ENCODE measurements at regions not wholly inside any gene's neighbourhood (a gene's known extent, or its start where the extent isn't known, plus 50 kb on each side); places are given as distances from the start of the nearest gene placed in this dataset.

DNA sequence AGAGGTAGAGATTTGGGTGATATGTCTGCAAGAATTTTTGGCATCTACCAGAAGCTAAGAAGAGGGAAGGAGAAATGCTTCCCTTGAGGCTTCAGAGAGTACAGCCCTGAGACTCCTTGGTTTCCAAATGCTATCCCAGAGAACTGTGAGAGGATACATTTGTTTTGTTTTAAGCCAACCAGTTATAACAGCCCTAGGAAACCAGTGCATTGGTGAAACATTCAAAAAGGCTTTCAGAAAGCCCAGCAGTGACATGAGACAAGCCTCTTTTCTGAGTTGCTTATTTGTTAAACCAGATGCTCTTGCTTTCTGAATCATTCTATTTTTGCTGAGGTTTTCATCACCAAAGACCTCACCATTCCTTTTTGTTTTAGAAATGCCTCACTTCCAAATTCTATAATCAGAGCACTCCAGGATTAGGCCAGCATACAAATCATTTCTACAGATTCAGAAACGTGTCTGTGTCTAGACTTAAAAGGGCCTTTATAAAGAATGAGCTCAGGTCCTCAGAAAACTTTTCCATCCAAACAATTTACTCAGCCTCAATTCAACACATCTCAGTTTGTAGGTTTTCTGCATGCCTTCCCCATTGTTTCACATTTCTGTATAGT, 1617.8 kb upstream of the FLRT2 start:
- no peaks in the 10 kb centered on the region for H3K27me3 ChIP-seq (ENCODE audit: control insufficient read depth, insufficient read depth, low read length)
- TF ChIP-seq TCF7L2 (IDR thresholded peaks at IDR 0.05; ENCODE audit: low read depth, low read length), result no peak
- TF ChIP-seq, protein P1, sequence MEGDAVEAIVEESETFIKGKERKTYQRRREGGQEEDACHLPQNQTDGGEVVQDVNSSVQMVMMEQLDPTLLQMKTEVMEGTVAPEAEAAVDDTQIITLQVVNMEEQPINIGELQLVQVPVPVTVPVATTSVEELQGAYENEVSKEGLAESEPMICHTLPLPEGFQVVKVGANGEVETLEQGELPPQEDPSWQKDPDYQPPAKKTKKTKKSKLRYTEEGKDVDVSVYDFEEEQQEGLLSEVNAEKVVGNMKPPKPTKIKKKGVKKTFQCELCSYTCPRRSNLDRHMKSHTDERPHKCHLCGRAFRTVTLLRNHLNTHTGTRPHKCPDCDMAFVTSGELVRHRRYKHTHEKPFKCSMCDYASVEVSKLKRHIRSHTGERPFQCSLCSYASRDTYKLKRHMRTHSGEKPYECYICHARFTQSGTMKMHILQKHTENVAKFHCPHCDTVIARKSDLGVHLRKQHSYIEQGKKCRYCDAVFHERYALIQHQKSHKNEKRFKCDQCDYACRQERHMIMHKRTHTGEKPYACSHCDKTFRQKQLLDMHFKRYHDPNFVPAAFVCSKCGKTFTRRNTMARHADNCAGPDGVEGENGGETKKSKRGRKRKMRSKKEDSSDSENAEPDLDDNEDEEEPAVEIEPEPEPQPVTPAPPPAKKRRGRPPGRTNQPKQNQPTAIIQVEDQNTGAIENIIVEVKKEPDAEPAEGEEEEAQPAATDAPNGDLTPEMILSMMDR (IDR thresholded peaks at IDR 0.05), result no peak
- TF ChIP-seq POLR2AphosphoS5 (IDR thresholded peaks at IDR 0.05; ENCODE audit: low read depth, low read length), result no peak
- TF ChIP-seq SIN3A (IDR thresholded peaks at IDR 0.05; ENCODE audit: borderline replicate concordance, insufficient read depth, low read depth, low read length), result no peak
- TF ChIP-seq, protein P2, sequence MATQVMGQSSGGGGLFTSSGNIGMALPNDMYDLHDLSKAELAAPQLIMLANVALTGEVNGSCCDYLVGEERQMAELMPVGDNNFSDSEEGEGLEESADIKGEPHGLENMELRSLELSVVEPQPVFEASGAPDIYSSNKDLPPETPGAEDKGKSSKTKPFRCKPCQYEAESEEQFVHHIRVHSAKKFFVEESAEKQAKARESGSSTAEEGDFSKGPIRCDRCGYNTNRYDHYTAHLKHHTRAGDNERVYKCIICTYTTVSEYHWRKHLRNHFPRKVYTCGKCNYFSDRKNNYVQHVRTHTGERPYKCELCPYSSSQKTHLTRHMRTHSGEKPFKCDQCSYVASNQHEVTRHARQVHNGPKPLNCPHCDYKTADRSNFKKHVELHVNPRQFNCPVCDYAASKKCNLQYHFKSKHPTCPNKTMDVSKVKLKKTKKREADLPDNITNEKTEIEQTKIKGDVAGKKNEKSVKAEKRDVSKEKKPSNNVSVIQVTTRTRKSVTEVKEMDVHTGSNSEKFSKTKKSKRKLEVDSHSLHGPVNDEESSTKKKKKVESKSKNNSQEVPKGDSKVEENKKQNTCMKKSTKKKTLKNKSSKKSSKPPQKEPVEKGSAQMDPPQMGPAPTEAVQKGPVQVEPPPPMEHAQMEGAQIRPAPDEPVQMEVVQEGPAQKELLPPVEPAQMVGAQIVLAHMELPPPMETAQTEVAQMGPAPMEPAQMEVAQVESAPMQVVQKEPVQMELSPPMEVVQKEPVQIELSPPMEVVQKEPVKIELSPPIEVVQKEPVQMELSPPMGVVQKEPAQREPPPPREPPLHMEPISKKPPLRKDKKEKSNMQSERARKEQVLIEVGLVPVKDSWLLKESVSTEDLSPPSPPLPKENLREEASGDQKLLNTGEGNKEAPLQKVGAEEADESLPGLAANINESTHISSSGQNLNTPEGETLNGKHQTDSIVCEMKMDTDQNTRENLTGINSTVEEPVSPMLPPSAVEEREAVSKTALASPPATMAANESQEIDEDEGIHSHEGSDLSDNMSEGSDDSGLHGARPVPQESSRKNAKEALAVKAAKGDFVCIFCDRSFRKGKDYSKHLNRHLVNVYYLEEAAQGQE (IDR thresholded peaks at IDR 0.05; ENCODE audit: insufficient read depth in 1 of 2, low read depth in 2 of 2, low read length in 1 of 2), result no peak
- no peak overlapping the region for H3K4me3 ChIP-seq (ENCODE audit: low read depth in 2 of 2, low read length in 2 of 2)
- no peaks in the 10 kb centered on the region for H3K4me1 ChIP-seq (ENCODE audit: control insufficient read depth, insufficient read depth, low read length)
- ATAC-seq (no peak), DNase-seq (ENCODE audit: low read depth, low spot score) (no peak)
- POLR2A ChIA-PET, result no interaction called here
- no peaks in the 10 kb centered on the region for H3K36me3 ChIP-seq (ENCODE audit: control insufficient read depth, insufficient read depth, low read length)
- no TSS peak for BruUV-seq (replicated peaks)
- H3K9me3 ChIP-seq (ENCODE audit: control insufficient read depth, insufficient read depth, low read depth, low read length), result no peaks in the 10 kb centered on the region
- in situ Hi-C loops (cut with HindIII; ENCODE audit: low pct_unique_long_range_greater_than_20kb, low sequenced_read_pairs) (no loop called here), intact Hi-C loops (cut with micrococcal nuclease; ENCODE audit: unreplicated experiment) (no loop called here)
- CTCF ChIA-PET, result no interaction called here
- no peak overlapping the region for H3K27ac ChIP-seq (ENCODE audit: low read length)

DNA sequence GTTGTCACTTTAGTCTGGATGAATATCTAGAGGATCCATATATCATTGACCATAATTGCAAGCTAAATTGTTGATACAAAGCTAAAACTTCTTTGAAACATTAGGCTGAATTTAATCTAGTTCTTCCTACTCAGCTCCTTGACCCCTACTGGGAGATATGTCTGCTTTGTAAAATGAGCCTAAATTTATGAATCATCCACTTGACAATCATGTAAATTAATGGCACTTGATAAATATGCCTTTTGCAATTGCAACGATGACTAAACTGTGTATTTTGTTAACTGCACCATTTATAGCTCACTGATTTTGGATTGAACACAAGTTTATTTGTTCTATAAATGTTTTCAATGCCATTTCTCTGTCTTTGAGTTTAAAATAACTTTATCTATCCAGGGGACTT, 1616.5 kb upstream of the FLRT2 start:
- BruUV-seq (replicated peaks), result no TSS peak
- no peak for DNase-seq (ENCODE audit: low read depth, low spot score)
- Histone ChIP-seq H3K27ac (ENCODE audit: low read length) (no peak overlapping the region), H3K4me3 (ENCODE audit: low read depth in 2 of 2, low read length in 2 of 2) (no peak overlapping the region), H3K4me1 (ENCODE audit: control insufficient read depth, insufficient read depth, low read length) (no peaks in the 10 kb centered on the region), H3K36me3 (ENCODE audit: control insufficient read depth, insufficient read depth, low read length) (no peaks in the 10 kb centered on the region), H3K9me3 (ENCODE audit: control insufficient read depth, insufficient read depth, low read depth, low read length) (no peaks in the 10 kb centered on the region), H3K27me3 (ENCODE audit: control insufficient read depth, insufficient read depth, low read length) (no peaks in the 10 kb centered on the region)
- in situ Hi-C loops (cut with HindIII; ENCODE audit: low pct_unique_long_range_greater_than_20kb, low sequenced_read_pairs), result no loop called here
- no peak for ATAC-seq
- TF ChIP-seq, protein P1 (IDR thresholded peaks at IDR 0.05), result no peak
- TF ChIP-seq TCF7L2 (IDR thresholded peaks at IDR 0.05; ENCODE audit: low read depth, low read length) (no peak), POLR2AphosphoS5 (IDR thresholded peaks at IDR 0.05; ENCODE audit: low read depth, low read length) (no peak), SIN3A (IDR thresholded peaks at IDR 0.05; ENCODE audit: borderline replicate concordance, insufficient read depth, low read depth, low read length) (no peak)
- TF ChIP-seq, protein P2 (IDR thresholded peaks at IDR 0.05; ENCODE audit: insufficient read depth in 1 of 2, low read depth in 2 of 2, low read length in 1 of 2), result no peak
- intact Hi-C loops (cut with micrococcal nuclease; ENCODE audit: unreplicated experiment), result no loop called here
- CTCF ChIA-PET, result no interaction called here
- POLR2A ChIA-PET, result no interaction called here
